Fibroblast of lung (primary cell): ENCODE measurements at regions not wholly inside any gene's neighbourhood (a gene's known extent, or its start where the extent isn't known, plus 50 kb on each side); places are given as distances from the start of the nearest gene placed in this dataset.

ENCODE experiments used
- EZH2 ChIP-seq: IDR thresholded peaks from 2 replicates; pipeline ENCODE4 v1.5.1; 2012; ENCODE audit warnings: low read length, control low read depth, mild to moderate bottlenecking; ENCODE audit errors: missing control alignments
- TF ChIP-seq, protein P1 (sequence below), 2 donors: IDR thresholded peaks in 1 of 2; conservative IDR thresholded peaks in 1 of 2; 1 replicate in 1 of 2; 2 replicates in 1 of 2; pipeline ENCODE4 v1.5.1; 2011 to 2012; ENCODE audit warnings: low read length in 2 of 2, control low read depth in 1 of 2, inconsistent platforms in 1 of 2, low read depth in 1 of 2, mild to moderate bottlenecking in 1 of 2

DNA sequence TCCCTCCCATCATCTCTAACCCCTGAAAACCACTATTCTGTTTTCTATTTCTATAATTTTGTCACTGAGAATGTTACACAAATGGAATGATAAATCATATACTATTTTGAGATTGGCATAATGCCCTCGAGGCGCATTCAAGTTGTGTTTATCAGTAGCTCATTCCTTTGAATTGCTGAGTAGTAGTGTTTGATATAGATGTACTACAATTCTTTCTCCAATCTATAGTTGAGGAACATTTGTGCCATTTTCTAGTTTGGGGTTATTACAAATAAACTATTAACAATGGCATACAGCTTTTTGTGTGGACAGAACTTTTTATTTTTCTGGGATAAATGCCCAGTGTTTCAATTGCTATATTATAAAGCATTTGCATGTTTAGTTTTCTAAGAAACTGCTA, 86.0 kb downstream of the CCR1 start:
- TF ChIP-seq, protein P1, sequence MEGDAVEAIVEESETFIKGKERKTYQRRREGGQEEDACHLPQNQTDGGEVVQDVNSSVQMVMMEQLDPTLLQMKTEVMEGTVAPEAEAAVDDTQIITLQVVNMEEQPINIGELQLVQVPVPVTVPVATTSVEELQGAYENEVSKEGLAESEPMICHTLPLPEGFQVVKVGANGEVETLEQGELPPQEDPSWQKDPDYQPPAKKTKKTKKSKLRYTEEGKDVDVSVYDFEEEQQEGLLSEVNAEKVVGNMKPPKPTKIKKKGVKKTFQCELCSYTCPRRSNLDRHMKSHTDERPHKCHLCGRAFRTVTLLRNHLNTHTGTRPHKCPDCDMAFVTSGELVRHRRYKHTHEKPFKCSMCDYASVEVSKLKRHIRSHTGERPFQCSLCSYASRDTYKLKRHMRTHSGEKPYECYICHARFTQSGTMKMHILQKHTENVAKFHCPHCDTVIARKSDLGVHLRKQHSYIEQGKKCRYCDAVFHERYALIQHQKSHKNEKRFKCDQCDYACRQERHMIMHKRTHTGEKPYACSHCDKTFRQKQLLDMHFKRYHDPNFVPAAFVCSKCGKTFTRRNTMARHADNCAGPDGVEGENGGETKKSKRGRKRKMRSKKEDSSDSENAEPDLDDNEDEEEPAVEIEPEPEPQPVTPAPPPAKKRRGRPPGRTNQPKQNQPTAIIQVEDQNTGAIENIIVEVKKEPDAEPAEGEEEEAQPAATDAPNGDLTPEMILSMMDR (conservative IDR thresholded peaks at IDR 0.05 in 1 of 2, IDR thresholded peaks at IDR 0.05 in 1 of 2; ENCODE audit: low read depth in 1 of 2, low read length in 2 of 2), result no peak
- TF ChIP-seq EZH2, result no peak
